ENCODE measurements at regions not wholly inside any gene's neighbourhood (a gene's known extent, or its start where the extent isn't known, plus 50 kb on each side); places are given as distances from the start of the nearest gene placed in this dataset.
"Not testable (repeated sequence)": the region's sequence is repeated elsewhere in the genome, so short reads cannot be mapped to it uniquely, and the experiment has no call there.

DNA sequence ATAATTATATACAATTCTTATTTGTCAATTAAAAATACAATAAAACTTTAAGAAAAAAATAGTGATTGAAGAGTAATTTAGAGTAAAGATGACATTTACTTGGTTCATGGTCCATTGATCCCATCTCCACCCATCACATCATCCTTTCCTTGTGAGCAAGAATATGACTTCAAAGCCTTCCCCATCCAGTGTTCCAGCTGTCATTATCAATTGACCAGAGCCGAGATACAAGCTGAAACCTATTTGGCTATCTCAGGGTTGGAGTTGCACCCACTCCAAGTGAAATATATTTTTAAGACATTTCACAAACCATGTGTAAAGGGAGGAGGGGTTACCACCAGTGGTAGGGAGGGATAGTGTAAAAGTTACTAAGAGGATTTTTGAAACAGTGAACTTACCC is 428.9 kb upstream of the C1orf87 start:
- Histone ChIP-seq H3K9me3 (ENCODE audit: low read depth) (no peaks in the 10 kb centered on the region), H3K27me3 (no peaks in the 10 kb centered on the region), H3K4me1 (ENCODE audit: low read depth) (no peaks in the 10 kb centered on the region), H3K27ac (no peak overlapping the region), H3K36me3 (no peaks in the 10 kb centered on the region), H3K4me3 (no peak overlapping the region)
- no peak for DNase-seq (ENCODE audit: low read depth in 1 of 2, low spot score in 1 of 2)
- TF ChIP-seq, protein P1, sequence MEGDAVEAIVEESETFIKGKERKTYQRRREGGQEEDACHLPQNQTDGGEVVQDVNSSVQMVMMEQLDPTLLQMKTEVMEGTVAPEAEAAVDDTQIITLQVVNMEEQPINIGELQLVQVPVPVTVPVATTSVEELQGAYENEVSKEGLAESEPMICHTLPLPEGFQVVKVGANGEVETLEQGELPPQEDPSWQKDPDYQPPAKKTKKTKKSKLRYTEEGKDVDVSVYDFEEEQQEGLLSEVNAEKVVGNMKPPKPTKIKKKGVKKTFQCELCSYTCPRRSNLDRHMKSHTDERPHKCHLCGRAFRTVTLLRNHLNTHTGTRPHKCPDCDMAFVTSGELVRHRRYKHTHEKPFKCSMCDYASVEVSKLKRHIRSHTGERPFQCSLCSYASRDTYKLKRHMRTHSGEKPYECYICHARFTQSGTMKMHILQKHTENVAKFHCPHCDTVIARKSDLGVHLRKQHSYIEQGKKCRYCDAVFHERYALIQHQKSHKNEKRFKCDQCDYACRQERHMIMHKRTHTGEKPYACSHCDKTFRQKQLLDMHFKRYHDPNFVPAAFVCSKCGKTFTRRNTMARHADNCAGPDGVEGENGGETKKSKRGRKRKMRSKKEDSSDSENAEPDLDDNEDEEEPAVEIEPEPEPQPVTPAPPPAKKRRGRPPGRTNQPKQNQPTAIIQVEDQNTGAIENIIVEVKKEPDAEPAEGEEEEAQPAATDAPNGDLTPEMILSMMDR (IDR thresholded peaks at IDR 0.05; ENCODE audit: low read depth, low read length): no peak

DNA sequence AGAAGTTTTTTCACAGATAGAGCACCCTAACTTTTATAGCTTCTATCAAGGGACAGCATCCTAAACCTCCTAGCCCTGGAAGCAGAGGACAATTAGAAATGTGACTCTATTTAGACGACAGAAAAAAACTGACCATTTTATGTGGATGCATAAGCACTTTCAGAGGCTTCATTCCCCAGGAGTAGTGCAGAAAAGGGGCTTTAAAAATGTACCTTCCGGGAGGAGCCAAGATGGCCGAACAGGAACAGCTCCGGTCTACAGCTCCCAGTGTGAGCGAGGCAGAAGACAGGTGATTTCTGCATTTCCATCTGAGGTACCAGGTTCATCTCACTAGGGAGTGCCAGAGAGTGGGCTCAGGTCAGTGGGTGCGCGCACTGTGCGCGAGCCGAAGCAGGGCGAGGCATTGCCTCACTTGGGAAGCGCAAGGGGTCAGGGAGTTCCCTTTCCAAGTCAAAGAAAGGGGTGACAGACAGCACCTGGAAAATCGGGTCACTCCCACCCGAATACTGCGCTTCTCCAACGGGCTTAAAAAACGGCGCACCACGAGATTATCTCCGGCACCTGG is 416.4 kb upstream of the C1orf87 start:
- H3K27me3 ChIP-seq; H3K9me3 ChIP-seq (ENCODE audit: low read depth); DNase-seq (ENCODE audit: low read depth in 1 of 2, low spot score in 1 of 2); H3K4me1 ChIP-seq (ENCODE audit: low read depth); H3K4me3 ChIP-seq; H3K36me3 ChIP-seq; H3K27ac ChIP-seq: not testable (repeated sequence)

DNA sequence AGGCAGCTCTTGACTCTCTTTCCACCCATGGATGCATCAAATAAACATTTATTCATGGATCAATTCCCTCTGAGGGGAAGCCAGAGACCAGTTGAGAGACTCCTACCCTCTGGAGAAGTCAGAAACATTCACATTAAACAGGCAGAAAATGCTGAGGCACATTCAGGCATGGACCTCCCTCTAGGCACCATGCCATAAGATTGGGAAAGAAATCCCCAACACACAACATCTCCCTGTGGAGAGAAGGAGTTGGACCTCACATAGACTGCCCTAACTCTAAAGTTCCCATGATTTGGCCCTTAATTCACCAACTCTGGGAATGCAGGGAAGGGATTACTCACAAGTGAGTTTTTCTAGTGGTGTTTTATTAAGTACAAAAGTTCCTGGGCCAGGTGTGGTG is 415.3 kb upstream of the C1orf87 start:
- DNase-seq (ENCODE audit: low read depth in 1 of 2, low spot score in 1 of 2): peak in 1 of 2 donors; percentile 73
- H3K4me3 ChIP-seq: no peak overlapping the region
- TF ChIP-seq, protein P1 (IDR thresholded peaks at IDR 0.05; ENCODE audit: low read depth, low read length): no peak
- H3K27me3 ChIP-seq: no peaks in the 10 kb centered on the region
- H3K27ac ChIP-seq: no peak overlapping the region
- H3K36me3 ChIP-seq: no peaks in the 10 kb centered on the region
- H3K9me3 ChIP-seq (ENCODE audit: low read depth): no peaks in the 10 kb centered on the region
- no peaks in the 10 kb centered on the region for H3K4me1 ChIP-seq (ENCODE audit: low read depth)

DNA sequence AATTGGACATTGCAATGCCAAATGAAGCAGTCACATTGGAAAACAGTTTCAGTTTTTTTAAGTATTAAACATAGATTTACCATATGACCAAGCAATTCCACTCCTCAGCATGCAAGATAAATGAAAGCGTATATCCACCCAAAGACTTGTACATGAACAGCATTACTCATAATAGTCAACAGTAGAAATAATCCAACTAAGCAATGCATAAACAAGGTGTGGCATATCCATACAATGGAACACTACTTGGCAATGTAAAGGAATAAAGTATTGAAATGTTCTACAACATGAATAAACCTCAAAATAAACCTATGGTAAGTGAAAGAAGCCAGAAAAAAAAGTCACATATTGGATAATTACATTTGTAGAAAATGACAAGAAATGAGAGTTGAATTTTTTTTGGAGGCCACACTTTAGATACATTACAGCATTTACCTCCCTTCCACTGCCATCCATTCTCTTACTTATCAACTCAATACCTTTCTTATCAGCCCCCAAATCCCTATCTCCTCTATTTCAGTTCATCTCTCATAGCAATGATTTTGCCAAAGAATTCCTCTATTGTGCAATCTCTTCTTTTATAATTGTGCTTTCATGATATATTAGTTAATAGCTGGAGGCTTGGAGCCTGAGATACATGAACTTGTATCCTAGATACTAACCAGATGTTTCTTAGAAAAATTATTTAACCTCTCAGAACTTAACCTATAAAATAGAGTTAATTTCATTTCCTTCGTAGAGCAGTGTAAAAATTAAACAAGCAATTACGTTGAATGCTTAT is 414.2 kb upstream of the C1orf87 start:
- no peak overlapping the region for H3K4me3 ChIP-seq
- no peak overlapping the region for H3K27ac ChIP-seq
- TF ChIP-seq, protein P1 (IDR thresholded peaks at IDR 0.05; ENCODE audit: low read depth, low read length): no peak
- no peak for DNase-seq (ENCODE audit: low read depth in 1 of 2, low spot score in 1 of 2)
- no peaks in the 10 kb centered on the region for H3K36me3 ChIP-seq
- no peaks in the 10 kb centered on the region for H3K27me3 ChIP-seq
- no peaks in the 10 kb centered on the region for H3K4me1 ChIP-seq (ENCODE audit: low read depth)
- H3K9me3 ChIP-seq (ENCODE audit: low read depth): no peaks in the 10 kb centered on the region

DNA sequence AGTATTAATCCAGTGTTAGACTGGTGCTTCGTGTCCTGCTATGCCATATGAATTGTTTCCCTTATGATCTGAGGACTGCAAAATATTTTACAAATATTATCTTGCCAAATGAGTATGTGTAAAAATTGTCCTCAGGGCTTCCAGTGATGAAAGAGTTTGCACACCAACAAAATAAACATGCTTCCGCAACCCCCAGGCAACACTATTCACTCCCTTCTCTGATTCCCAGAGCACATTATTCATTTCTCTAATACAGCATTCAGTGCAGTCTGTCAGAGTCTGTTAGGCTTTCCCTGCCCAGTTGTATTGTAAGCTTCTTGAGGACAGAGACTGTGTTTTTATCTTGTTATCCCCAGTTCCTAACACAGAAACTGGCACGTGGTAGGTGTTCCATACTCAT is 409.9 kb upstream of the C1orf87 start:
- DNase-seq (ENCODE audit: low read depth in 1 of 2, low spot score in 1 of 2): no peak
- TF ChIP-seq, protein P1 (IDR thresholded peaks at IDR 0.05; ENCODE audit: low read depth, low read length): no peak
- no peaks in the 10 kb centered on the region for H3K9me3 ChIP-seq (ENCODE audit: low read depth)
- no peaks in the 10 kb centered on the region for H3K4me1 ChIP-seq (ENCODE audit: low read depth)
- H3K4me3 ChIP-seq: no peak overlapping the region
- no peaks in the 10 kb centered on the region for H3K27me3 ChIP-seq
- no peaks in the 10 kb centered on the region for H3K36me3 ChIP-seq
- H3K27ac ChIP-seq: no peak overlapping the region

DNA sequence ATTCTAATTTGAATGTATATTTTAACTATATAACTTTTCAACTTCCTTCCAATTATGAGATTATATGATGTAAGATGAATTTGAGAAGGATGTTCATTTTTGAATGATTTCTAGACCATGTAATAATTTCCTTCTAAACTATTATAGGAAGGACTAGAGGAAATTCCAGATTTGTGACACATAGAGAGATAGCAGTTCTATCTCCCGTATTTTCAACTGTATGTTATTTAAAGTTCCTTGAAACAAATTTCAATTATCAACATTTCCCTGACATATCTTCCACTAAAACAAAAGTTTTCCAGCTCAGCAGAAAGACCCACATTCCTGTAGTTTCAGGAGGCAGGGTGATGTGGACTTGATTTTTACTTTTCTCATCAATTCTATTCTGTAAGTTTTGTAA is 396.7 kb upstream of the C1orf87 start:
- H3K9me3 ChIP-seq (ENCODE audit: low read depth): no peaks in the 10 kb centered on the region
- TF ChIP-seq, protein P1 (IDR thresholded peaks at IDR 0.05; ENCODE audit: low read depth, low read length): no peak
- H3K4me1 ChIP-seq (ENCODE audit: low read depth): no peaks in the 10 kb centered on the region
- no peaks in the 10 kb centered on the region for H3K36me3 ChIP-seq
- no peak overlapping the region for H3K4me3 ChIP-seq
- no peaks in the 10 kb centered on the region for H3K27me3 ChIP-seq
- DNase-seq (ENCODE audit: low read depth in 1 of 2, low spot score in 1 of 2): peak in 1 of 2 donors; percentile 29
- no peak overlapping the region for H3K27ac ChIP-seq
